NB4 (cell line): ENCODE measurements at regions not wholly inside any gene's neighbourhood (a gene's known extent, or its start where the extent isn't known, plus 50 kb on each side); places are given as distances from the start of the nearest gene placed in this dataset.

Experiments
- CTCF ChIP-seq: IDR thresholded peaks from one replicate; pipeline ENCODE4 v1.5.1; 2012; ENCODE audit warnings: low read depth, low read length
- MAX ChIP-seq: IDR thresholded peaks from 2 replicates; pipeline ENCODE4 v1.6.1; 2011; ENCODE audit warnings: low read depth, low read length
- MYC ChIP-seq: IDR thresholded peaks from 2 replicates; pipeline ENCODE4 v1.6.1; 2011; ENCODE audit warnings: low read depth, low read length
- POLR2A ChIP-seq: IDR thresholded peaks from 2 replicates; pipeline ENCODE4 v1.6.1; 2011; ENCODE audit warnings: mild to moderate bottlenecking; ENCODE audit not compliant: insufficient read length; ENCODE audit errors: extremely low read depth

- no peak for TF ChIP-seq CTCF
- no peak for TF ChIP-seq POLR2A
- no peak for TF ChIP-seq MAX
- no peak for TF ChIP-seq MYC
Measured at GRCh38 chr20:56926501-56926900, 297.4 kb downstream of the TFAP2C start.
